Prostate gland (tissue), 2 donors: ENCODE measurements at regions not wholly inside any gene's neighbourhood (a gene's known extent, or its start where the extent isn't known, plus 50 kb on each side); places are given as distances from the start of the nearest gene placed in this dataset.
"Not testable (repeated sequence)": the region's sequence is repeated elsewhere in the genome, so short reads cannot be mapped to it uniquely, and the experiment has no call there.

Experiments
- CTCF ChIP-seq, 4 experiments: fragments of 200-600 bp in 2 of 4; fragments of 450-650 bp in 2 of 4; sonication (generic) in 2 of 4; IDR thresholded peaks; 1 replicate in 3 of 4; 2 replicates in 1 of 4; pipeline ENCODE4 v1.5.1; 2016 to 2019; ENCODE audit warnings: antibody characterized with exemption in 4 of 4, mild to moderate bottlenecking in 2 of 4, moderate library complexity in 2 of 4
- POLR2A ChIP-seq: fragments of 450-650 bp; IDR thresholded peaks from one replicate; pipeline ENCODE4 v1.6.1; 2016; ENCODE audit warnings: antibody characterized with exemption, mild to moderate bottlenecking
- POLR2AphosphoS5 ChIP-seq: sonication (generic); formaldehyde crosslinking; IDR thresholded peaks from one replicate; pipeline ENCODE4 v1.6.1; 2017; ENCODE audit warnings: antibody characterized with exemption

DNA sequence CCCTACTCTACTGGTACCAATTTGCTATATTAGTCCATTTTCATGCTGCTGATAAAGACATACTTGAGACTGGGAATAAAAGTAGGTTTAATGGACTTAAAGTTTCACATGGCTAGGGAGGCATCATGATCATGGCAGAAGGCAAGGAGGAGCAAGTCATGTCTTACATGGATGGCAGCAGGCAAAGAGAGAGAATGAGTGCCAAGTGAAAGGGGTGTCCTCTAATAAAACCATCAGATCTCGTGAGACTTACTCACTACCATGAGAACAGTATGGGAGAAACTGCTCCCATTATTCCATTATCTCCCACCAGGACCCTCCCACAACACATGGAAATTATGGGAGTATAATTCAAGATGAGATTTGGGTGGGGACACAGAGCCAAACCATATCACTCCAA is 450.5 kb upstream of the ZEB2 start:
- TF ChIP-seq CTCF (IDR thresholded peaks at IDR 0.05); POLR2AphosphoS5; POLR2A: not testable (repeated sequence)
